ENCODE measurements at regions not wholly inside any gene's neighbourhood (a gene's known extent, or its start where the extent isn't known, plus 50 kb on each side); places are given as distances from the start of the nearest gene placed in this dataset.

DNA sequence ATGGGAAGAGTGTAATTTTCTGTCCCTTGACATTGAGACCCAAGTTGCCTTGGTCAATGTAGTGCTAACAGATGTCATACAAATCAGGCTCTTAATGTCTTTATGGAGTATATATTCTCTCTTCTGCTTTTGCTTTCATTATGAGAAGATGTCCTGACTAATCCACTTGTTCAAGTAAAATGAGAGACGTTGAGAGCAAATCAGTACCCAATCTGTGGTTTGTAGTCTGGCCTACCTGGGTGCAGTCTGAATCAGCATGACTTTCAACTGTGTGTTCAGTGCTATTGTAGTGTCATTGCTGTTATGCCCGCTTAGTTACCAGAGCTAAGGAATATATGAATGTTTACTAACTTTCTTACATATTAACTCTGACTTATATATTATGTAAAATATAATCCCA, 612.4 kb downstream of the ANKRD7 start:
- TF ChIP-seq POLR2AphosphoS5 (IDR thresholded peaks at IDR 0.05; ENCODE audit: low read depth), result no peak
- TF ChIP-seq, protein P1, sequence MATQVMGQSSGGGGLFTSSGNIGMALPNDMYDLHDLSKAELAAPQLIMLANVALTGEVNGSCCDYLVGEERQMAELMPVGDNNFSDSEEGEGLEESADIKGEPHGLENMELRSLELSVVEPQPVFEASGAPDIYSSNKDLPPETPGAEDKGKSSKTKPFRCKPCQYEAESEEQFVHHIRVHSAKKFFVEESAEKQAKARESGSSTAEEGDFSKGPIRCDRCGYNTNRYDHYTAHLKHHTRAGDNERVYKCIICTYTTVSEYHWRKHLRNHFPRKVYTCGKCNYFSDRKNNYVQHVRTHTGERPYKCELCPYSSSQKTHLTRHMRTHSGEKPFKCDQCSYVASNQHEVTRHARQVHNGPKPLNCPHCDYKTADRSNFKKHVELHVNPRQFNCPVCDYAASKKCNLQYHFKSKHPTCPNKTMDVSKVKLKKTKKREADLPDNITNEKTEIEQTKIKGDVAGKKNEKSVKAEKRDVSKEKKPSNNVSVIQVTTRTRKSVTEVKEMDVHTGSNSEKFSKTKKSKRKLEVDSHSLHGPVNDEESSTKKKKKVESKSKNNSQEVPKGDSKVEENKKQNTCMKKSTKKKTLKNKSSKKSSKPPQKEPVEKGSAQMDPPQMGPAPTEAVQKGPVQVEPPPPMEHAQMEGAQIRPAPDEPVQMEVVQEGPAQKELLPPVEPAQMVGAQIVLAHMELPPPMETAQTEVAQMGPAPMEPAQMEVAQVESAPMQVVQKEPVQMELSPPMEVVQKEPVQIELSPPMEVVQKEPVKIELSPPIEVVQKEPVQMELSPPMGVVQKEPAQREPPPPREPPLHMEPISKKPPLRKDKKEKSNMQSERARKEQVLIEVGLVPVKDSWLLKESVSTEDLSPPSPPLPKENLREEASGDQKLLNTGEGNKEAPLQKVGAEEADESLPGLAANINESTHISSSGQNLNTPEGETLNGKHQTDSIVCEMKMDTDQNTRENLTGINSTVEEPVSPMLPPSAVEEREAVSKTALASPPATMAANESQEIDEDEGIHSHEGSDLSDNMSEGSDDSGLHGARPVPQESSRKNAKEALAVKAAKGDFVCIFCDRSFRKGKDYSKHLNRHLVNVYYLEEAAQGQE (IDR thresholded peaks at IDR 0.05; ENCODE audit: insufficient replicate concordance, low read depth), result no peak
- TF ChIP-seq CTCF (IDR thresholded peaks at IDR 0.05; ENCODE audit: insufficient read depth, low read length), result no peak
- TF ChIP-seq GABPA (IDR thresholded peaks at IDR 0.05; ENCODE audit: low read depth), result no peak
